ENCODE measurements at regions not wholly inside any gene's neighbourhood (a gene's known extent, or its start where the extent isn't known, plus 50 kb on each side); places are given as distances from the start of the nearest gene placed in this dataset.
"Not testable (repeated sequence)": the region's sequence is repeated elsewhere in the genome, so short reads cannot be mapped to it uniquely, and the experiment has no call there.

- no peak for DNase-seq (ENCODE audit: low spot score)
Observed at GRCh38 chr11:98398508-98398907, 622.2 kb upstream of the CNTN5 start.

DNA sequence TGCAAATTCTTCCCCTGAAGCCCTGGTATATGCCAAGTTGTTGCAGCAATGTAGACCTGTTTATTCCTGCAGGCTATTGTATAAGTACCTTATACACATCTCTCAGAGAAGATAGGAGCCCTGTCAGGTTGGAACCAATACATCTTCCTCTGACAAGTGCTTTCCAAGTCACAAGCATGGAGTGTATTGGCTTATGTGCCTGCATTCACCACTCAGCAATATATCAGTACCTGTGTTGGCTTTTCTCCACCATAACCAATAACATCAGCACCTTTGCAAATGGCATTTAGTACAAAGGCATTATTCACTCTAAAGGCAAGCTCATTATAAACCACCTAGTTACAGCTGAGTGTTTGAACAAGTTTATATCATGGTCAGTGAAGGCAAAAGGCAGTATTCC is 611.7 kb upstream of the CNTN5 start:
- no peak for DNase-seq (ENCODE audit: low spot score)

- no peak for DNase-seq (ENCODE audit: low spot score)
Observed at GRCh38 chr11:98411777-98412176, 609.0 kb upstream of the CNTN5 start.

GRCh38 chr11:98417256-98417755 is 603.4 kb upstream of the CNTN5 start:
- no peak for DNase-seq (ENCODE audit: low spot score)

GRCh38 chr11:98423933-98424332 is 596.8 kb upstream of the CNTN5 start:
- no peak for DNase-seq (ENCODE audit: low spot score)

DNA sequence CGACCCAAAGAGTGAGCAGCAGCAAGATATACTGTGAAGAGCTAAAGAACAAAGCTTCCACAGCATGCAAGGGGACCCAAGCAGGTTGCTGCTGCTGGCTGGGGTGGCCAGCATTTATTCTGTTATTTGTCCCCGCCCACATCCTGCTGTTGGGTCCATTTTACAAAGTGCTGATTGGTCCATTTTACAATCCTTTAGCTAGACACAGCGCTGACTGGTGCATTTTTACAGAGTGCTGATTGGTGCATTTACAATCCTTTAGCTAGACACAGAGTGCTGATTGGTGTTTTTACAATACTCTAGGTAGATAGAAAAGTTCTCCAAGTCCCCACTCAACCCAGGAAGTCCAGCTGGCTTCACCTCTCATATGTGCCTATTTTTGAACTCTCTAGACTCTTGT is 596.0 kb upstream of the CNTN5 start:
- not testable (repeated sequence) for DNase-seq (ENCODE audit: low spot score)

DNA sequence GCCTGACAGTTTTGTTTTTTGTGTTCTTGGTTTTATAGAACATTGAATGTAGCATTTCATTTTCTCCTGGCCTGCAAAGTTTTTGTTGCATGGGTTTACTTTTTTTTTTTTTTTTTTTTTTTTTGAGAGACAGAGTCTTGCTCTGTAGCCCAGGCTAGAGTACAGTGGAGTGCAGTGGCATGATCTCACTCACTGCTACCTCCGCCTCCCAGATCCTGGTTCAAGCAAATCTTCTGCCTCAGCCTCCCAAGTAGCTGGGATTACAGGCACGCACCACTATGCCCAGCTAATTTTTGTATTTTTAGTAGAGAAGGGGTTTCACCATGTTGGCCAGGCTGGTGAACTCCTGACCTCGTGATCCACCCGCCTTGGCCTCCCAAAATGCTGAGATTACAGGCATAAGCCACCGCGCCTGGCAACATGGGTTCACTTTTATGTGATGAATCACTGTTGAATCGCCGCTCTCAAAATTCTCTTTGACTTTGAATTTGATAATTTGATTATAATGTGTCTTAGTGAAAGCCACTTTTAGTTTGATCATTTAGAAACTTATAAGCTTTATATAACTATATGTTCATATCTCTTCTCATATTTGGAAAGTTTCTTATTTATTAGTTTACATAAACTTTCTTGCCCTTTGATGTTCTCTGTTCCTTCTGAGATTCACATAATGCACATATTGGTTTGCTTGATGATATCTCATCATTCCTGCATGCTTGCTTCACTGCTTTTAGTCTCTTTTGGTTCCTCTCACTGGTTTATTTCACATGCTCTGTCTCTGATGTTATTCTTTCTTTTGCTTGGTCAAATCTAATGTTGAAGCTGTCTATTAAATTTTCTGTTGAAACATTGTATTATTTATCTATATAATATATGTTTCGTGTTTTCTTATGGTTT is 589.0 kb upstream of the CNTN5 start:
- DNase-seq (ENCODE audit: low spot score): no peak

GRCh38 chr11:98434296-98434695 is 586.5 kb upstream of the CNTN5 start:
- DNase-seq (ENCODE audit: low spot score): no peak

- DNase-seq (ENCODE audit: low spot score): no peak
Observed at GRCh38 chr11:98453378-98453777, 567.4 kb upstream of the CNTN5 start.

DNA sequence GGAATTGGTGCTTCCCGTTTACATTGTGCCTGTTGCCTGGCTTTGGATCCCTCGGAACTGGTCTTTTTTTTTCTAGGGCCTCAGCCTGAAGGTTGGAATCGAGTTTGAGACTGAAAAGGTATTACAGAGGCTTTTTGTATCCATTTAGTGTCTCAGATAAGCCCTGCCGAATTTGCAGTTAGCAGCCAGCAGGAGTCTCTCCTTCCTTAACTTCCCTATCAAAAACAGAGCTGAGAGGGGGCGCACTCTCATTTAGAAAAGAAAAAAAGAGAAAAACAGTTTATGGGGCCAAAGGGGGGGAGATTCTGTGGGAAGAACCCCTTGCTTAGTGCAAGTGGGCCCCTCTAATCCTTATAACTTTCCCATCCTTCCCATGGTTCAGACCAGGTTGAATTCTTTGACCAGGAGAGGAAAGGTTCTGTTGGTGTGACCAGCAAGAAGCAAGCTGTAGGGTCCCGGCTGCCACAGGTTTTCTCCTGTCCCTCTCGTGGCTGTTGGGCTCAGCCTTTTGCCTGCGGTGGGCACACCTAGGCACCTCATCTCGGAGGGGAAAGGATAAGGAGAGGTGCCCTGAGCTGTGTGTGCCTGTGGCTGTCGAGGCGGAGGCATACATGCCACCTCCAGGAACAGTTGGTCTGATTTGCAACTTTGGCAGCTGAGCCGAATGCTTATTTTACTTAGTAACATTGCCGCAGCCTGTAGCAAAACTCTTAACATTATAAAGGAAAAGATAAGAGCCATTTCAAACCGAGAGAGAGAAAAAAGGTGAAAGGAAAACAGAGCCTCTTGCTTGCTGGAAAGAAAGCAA is 565.0 kb upstream of the CNTN5 start:
- no peak for DNase-seq (ENCODE audit: low spot score)

GRCh38 chr11:98456308-98456680 is 564.5 kb upstream of the CNTN5 start:
- no peak for DNase-seq (ENCODE audit: low spot score)

- DNase-seq (ENCODE audit: low spot score): no peak
Observed at GRCh38 chr11:98495016-98495415, 525.7 kb upstream of the CNTN5 start.

DNA sequence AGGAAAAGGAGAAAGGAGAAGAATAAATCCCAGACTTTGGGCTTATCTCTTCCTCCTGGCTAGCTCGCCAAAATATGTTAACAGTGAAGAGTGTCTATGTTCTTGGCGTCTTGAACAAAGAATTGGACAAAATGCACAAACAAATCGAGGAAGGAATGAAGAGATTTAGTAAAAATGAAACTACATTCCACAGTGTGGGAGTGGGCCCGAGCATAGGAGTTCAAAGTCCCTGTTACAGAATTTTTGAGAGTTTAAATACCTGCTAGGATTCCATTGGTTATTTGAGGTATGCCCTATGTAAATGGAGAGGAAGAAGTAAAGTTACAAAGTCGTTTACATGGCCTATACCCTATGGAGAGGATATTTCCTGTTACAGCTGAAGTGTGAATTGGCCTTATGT is 525.1 kb upstream of the CNTN5 start:
- no peak for DNase-seq (ENCODE audit: low spot score)

- DNase-seq (ENCODE audit: low spot score): no peak
Observed at GRCh38 chr11:98507208-98507607, 513.5 kb upstream of the CNTN5 start.

GRCh38 chr11:98512938-98513337 is 507.8 kb upstream of the CNTN5 start:
- DNase-seq (ENCODE audit: low spot score): no peak

GRCh38 chr11:98531576-98531975 is 489.2 kb upstream of the CNTN5 start:
- DNase-seq (ENCODE audit: low spot score): no peak

DNA sequence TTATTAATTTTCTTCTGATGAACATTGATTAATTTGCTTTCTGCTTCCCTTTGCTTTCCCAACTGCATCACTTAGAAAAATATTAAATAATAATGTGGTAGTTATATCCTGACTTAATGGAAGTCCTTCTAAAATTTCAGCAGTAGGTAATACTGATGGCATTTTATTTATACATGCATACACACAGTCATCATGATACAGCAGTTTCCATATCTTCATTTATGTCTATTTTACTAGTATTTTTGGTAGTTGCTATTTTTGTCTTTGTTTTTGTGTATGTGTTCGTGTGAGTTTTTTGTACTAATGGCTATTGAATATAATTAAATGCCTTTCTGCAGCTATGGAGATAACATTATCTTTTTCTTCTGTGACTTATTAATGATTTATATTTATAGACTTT is 484.7 kb upstream of the CNTN5 start:
- DNase-seq (ENCODE audit: low spot score): no peak

DNA sequence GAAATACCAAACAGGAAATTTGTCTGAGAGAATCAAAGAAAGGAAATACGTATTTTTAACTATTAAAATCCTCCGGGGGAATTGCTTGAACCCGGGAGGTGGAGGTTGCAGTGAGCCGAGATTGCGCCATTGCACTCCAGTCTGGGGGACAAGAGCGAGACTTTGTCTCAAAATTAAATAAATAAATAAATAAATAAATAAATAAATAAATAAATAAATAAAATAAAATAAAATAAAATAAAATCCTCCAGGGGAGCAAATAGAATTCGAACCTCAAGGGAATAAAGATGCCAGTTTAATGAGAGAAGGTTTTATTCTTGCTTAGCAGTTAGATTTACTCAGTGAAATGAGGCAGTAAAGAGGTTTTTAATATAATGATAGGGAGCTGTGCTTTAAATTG is 482.4 kb upstream of the CNTN5 start:
- not testable (repeated sequence) for DNase-seq (ENCODE audit: low spot score)

DNA sequence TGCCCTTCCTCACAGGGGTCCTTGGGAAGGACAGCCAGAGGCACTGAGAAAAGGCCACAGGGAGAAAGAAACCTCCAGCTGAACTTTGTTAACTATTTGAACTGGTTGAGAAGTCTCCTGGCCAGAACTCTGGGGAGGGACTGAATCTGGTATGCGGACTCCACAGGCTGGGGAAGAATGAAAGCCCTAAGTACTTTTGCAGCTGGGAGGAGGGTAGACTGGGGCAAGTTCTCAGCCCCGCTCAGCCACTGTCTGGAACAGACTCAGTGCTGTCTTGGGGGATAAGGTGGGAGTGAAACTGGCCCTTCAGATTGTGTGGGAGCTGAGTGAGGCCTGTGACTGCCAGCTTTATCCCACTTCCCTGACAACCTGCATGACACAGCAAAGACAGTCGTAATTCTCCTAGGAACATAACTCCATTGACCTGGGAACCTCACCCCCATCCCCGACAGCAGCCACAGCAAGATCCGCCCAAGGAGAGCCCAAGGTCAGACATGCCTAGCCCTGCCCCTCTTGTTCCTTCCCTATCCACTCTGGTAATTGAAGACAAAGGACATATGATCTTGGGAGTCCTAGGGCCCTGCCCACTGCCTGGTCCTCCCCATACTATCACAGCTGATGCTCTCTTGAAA is 475.1 kb upstream of the CNTN5 start:
- no peak for DNase-seq (ENCODE audit: low spot score)

DNA sequence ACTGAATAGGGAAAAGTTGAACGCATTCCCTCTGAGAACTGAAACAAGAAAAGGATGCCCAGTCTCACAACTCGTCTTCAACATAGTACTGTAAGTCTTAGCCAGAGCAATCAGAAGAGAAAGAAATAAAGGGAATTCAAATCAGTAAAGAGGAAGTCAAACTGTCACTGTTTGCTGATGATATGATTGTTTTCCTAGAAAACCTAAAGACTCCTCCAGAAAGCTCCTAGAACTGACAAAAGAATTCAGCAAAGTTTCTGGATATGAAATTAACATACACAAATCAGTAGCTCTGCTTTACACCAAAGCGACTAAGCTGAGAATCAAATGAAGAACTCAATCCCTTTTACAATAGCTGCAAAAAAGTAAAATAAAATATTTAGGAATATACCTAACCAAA is 471.2 kb upstream of the CNTN5 start:
- no peak for DNase-seq (ENCODE audit: low spot score)

GRCh38 chr11:98559961-98560360 is 460.8 kb upstream of the CNTN5 start:
- no peak for DNase-seq (ENCODE audit: low spot score)

DNA sequence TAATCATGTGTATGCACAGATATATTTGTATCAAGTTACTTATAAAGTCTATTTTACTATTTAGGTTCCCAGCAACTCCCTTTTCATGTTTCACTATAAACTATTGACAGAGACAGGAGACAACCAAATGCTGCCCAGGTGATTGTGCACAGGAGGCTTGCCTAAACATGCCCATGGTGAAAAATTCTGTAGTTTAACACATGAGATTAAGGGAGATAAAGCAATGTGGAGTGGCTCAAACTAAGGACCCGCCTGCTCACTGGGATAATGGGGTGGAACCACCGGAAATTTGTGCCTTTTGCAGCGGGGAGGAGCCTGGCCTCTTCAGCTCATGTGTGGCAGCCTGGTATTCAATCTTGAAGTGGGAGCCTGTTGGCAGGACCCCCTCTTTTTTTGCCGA is 459.5 kb upstream of the CNTN5 start:
- DNase-seq (ENCODE audit: low spot score): no peak
